ENCODE measurements at regions not wholly inside any gene's neighbourhood (a gene's known extent, or its start where the extent isn't known, plus 50 kb on each side); places are given as distances from the start of the nearest gene placed in this dataset.

DNA sequence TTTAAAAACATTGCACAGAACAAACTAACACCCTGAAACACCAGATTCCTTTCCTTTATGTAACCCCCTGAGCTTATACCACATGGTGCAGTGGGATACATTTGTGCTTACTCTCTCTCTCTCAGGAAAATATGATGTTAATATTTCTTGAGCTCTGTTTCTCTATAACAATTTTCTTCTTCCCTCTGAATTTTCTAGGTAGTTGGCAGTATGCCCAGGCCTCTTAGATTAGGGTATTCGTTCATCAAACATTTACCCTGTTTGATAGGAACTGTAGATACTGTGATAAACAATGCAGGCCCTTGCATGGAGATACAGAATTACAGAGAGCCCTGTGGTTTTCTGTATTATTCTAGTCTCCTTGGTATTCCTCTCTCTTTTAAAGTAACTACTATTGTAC lies 567.8 kb downstream of the IPMK start:
- TF ChIP-seq EZH2 (IDR thresholded peaks at IDR 0.05; ENCODE audit: borderline replicate concordance, insufficient read depth, low read depth, low read length, poor library complexity, severe bottlenecking) (no peak), CTCF (IDR thresholded peaks at IDR 0.05) (no peak)
